Trophoblast cell (in vitro differentiated cells and primary cell): ENCODE measurements at regions not wholly inside any gene's neighbourhood (a gene's known extent, or its start where the extent isn't known, plus 50 kb on each side); places are given as distances from the start of the nearest gene placed in this dataset.

ENCODE experiments used
- DNase-seq, 2 donors: peaks; one replicate each; pipeline ENCODE4 v3.0.0-alpha.2; 2016
- H2AFZ ChIP-seq: 2 replicates; pipeline ENCODE4 v1.6.1; 2013; ENCODE audit warnings: low read length, moderate library complexity, mild to moderate bottlenecking; ENCODE audit not compliant: insufficient read depth, poor library complexity
- H2AK5ac ChIP-seq: 2 replicates; pipeline ENCODE4 v1.6.1; 2013; ENCODE audit warnings: mild to moderate bottlenecking, low read length
- H2BK120ac ChIP-seq: 2 replicates; pipeline ENCODE4 v1.6.1; 2013; ENCODE audit warnings: low read length, mild to moderate bottlenecking, moderate library complexity; ENCODE audit not compliant: insufficient read depth, poor library complexity
- H2BK12ac ChIP-seq: 2 replicates; pipeline ENCODE4 v1.6.1; 2013; ENCODE audit warnings: mild to moderate bottlenecking, low read length, moderate library complexity
- H2BK5ac ChIP-seq: 2 replicates; pipeline ENCODE4 v1.6.1; 2013; ENCODE audit warnings: low read length, low read depth, moderate library complexity, mild to moderate bottlenecking; ENCODE audit not compliant: poor library complexity
- H3K14ac ChIP-seq: 2 replicates; pipeline ENCODE4 v1.6.1; 2013; ENCODE audit warnings: mild to moderate bottlenecking, low read length
- H3K18ac ChIP-seq: 2 replicates; pipeline ENCODE4 v1.6.1; 2013; ENCODE audit warnings: mild to moderate bottlenecking, low read length
- H3K23ac ChIP-seq: 2 replicates; pipeline ENCODE4 v1.6.1; 2013; ENCODE audit warnings: low read length
- H3K27ac ChIP-seq: 2 replicates; pipeline ENCODE4 v1.5.1; 2013; ENCODE audit warnings: low read depth, mild to moderate bottlenecking, inconsistent platforms, low read length, moderate library complexity
- H3K27me3 ChIP-seq: 2 replicates; pipeline ENCODE4 v1.6.1; 2013; ENCODE audit warnings: inconsistent platforms, mild to moderate bottlenecking, low read length, moderate library complexity; ENCODE audit not compliant: insufficient read depth
- H3K36me3 ChIP-seq, 2 experiments: 1 replicate in 1 of 2; 2 replicates in 1 of 2; pipeline ENCODE4 v1.6.1; 2013; ENCODE audit warnings: low read length in 2 of 2, mild to moderate bottlenecking in 2 of 2, moderate library complexity in 1 of 2; ENCODE audit not compliant: insufficient read depth in 2 of 2, control insufficient read depth in 1 of 2
- H3K4ac ChIP-seq: 2 replicates; pipeline ENCODE4 v1.6.1; 2013; ENCODE audit warnings: low read depth, mild to moderate bottlenecking, low read length, moderate library complexity
- H3K4me1 ChIP-seq, 2 experiments: 1 replicate in 1 of 2; 2 replicates in 1 of 2; pipeline ENCODE4 v1.6.1; 2013; ENCODE audit warnings: low read length in 2 of 2, mild to moderate bottlenecking in 2 of 2, moderate library complexity in 1 of 2; ENCODE audit not compliant: insufficient read depth in 2 of 2, control insufficient read depth in 1 of 2
- H3K4me2 ChIP-seq: 2 replicates; pipeline ENCODE4 v1.6.1; 2013; ENCODE audit warnings: inconsistent platforms, mild to moderate bottlenecking, low read length, moderate library complexity
- H3K4me3 ChIP-seq: 2 replicates; pipeline ENCODE4 v1.5.1; 2013; ENCODE audit warnings: mild to moderate bottlenecking, low read depth, low read length, inconsistent platforms
- H3K79me1 ChIP-seq: one replicate; pipeline ENCODE4 v1.6.1; 2013; ENCODE audit warnings: low read length
- H3K79me2 ChIP-seq: 2 replicates; pipeline ENCODE4 v1.6.1; 2013; ENCODE audit warnings: low read length, mild to moderate bottlenecking; ENCODE audit not compliant: control insufficient read depth, insufficient read depth, poor library complexity
- H3K9ac ChIP-seq: 2 replicates; pipeline ENCODE4 v1.6.1; 2013; ENCODE audit warnings: mild to moderate bottlenecking, low read length
- H3K9me3 ChIP-seq: 2 replicates; pipeline ENCODE4 v1.6.1; 2013; ENCODE audit warnings: low read depth, mild to moderate bottlenecking, control low read depth, inconsistent platforms, low read length; ENCODE audit not compliant: insufficient read depth
- H4K12ac ChIP-seq: 2 replicates; pipeline ENCODE4 v1.6.1; 2013; ENCODE audit warnings: low read depth, mild to moderate bottlenecking, low read length, moderate library complexity
- H4K8ac ChIP-seq: 2 replicates; pipeline ENCODE4 v1.6.1; 2013; ENCODE audit warnings: low read depth, mild to moderate bottlenecking, low read length, moderate library complexity
- H4K91ac ChIP-seq: one replicate; pipeline ENCODE4 v1.6.1; 2013; ENCODE audit warnings: low read depth, mild to moderate bottlenecking, low read length, moderate library complexity
- WGBS: extraction: QIAGEN DNeasy Blood & Tissue Kit; methylation state at CpG from one replicate; pipeline ENCODE4 v1.1.7; 2013; ENCODE audit warnings: missing lambda C conversion rate; ENCODE audit not compliant: insufficient read length, insufficient coverage; ENCODE audit errors: extremely low coverage; 5-methylcytosine and 5-hydroxymethylcytosine counted together

GRCh38 chr10:2906974-2907373 lies 160.4 kb upstream of the PFKP start:
- Histone ChIP-seq H2BK120ac (no peak overlapping the region), H3K36me3 (no peaks in the 10 kb centered on the region), H3K27me3 (no peaks in the 10 kb centered on the region), H3K23ac (no peak overlapping the region), H2AK5ac (no peak overlapping the region), H3K4ac (no peak overlapping the region), H3K4me1 (no peaks in the 10 kb centered on the region), H2AFZ (no peak overlapping the region), H3K9me3 (peaks cover 2% of the 10 kb centered on the region), H3K79me2 (no peaks in the 10 kb centered on the region), H3K18ac (no peak overlapping the region), H2BK5ac (no peak overlapping the region), H3K27ac (no peak overlapping the region), H3K14ac (no peak overlapping the region), H3K79me1 (no peaks in the 10 kb centered on the region), H3K9ac (no peak overlapping the region), H3K4me3 (no peak overlapping the region), H3K4me2 (no peak overlapping the region), H4K12ac (no peak overlapping the region), H4K8ac (no peak overlapping the region), H4K91ac (no peak overlapping the region), H2BK12ac (no peak overlapping the region)
- 100% methylated on average over 1 of the region's 2 CpGs for WGBS
- no peak for DNase-seq

- Histone ChIP-seq H2BK12ac (no peak overlapping the region), H3K27ac (no peak overlapping the region), H2BK5ac (no peak overlapping the region), H4K8ac (no peak overlapping the region), H3K79me1 (no peaks in the 10 kb centered on the region), H3K9ac (no peak overlapping the region), H3K4me3 (peak overlapping the region; percentile 10), H4K91ac (no peak overlapping the region), H3K4ac (no peak overlapping the region), H4K12ac (no peak overlapping the region), H3K23ac (no peak overlapping the region), H3K14ac (no peak overlapping the region), H3K36me3 (no peaks in the 10 kb centered on the region), H3K18ac (no peak overlapping the region), H3K79me2 (no peaks in the 10 kb centered on the region), H3K4me2 (no peak overlapping the region), H3K27me3 (no peaks in the 10 kb centered on the region), H2BK120ac (no peak overlapping the region), H3K9me3 (peaks cover 2% of the 10 kb centered on the region), H2AK5ac (no peak overlapping the region), H3K4me1 (no peaks in the 10 kb centered on the region), H2AFZ (no peak overlapping the region)
- WGBS: no CpG with 5 or more reads among the region's 9 CpGs
- DNase-seq: no peak
Measured at GRCh38 chr10:2905851-2906250, 161.5 kb upstream of the PFKP start.

GRCh38 chr10:2900530-2900929 lies 166.8 kb upstream of the PFKP start:
- Histone ChIP-seq H2AK5ac (no peak overlapping the region), H3K14ac (no peak overlapping the region), H3K27ac (no peak overlapping the region), H3K9ac (no peak overlapping the region), H4K8ac (no peak overlapping the region), H2BK12ac (no peak overlapping the region), H2AFZ (no peak overlapping the region), H3K4me2 (no peak overlapping the region), H4K12ac (no peak overlapping the region), H3K27me3 (no peaks in the 10 kb centered on the region), H2BK120ac (no peak overlapping the region), H3K23ac (peak overlapping the region; percentile 48), H3K18ac (no peak overlapping the region), H3K36me3 (no peaks in the 10 kb centered on the region), H3K9me3 (no peaks in the 10 kb centered on the region), H4K91ac (no peak overlapping the region), H3K4me3 (no peak overlapping the region), H3K4ac (no peak overlapping the region), H2BK5ac (no peak overlapping the region), H3K79me2 (no peaks in the 10 kb centered on the region), H3K79me1 (no peaks in the 10 kb centered on the region), H3K4me1 (peaks cover 0 to 2% of the 10 kb centered on the region in 2 experiments)
- no peak for DNase-seq
- no CpG with 5 or more reads among the region's 6 CpGs for WGBS

GRCh38 chr10:2899246-2899951 lies 167.9 kb upstream of the PFKP start:
- Histone ChIP-seq H3K9me3 (no peaks in the 10 kb centered on the region), H2AFZ (no peak overlapping the region), H2BK5ac (no peak overlapping the region), H3K79me2 (no peaks in the 10 kb centered on the region), H2AK5ac (no peak overlapping the region), H3K4me2 (no peak overlapping the region), H3K4ac (no peak overlapping the region), H3K4me3 (no peak overlapping the region), H3K18ac (no peak overlapping the region), H3K4me1 (peaks cover 0 to 2% of the 10 kb centered on the region in 2 experiments), H4K8ac (no peak overlapping the region), H4K91ac (no peak overlapping the region), H3K14ac (no peak overlapping the region), H2BK12ac (no peak overlapping the region), H3K27me3 (no peaks in the 10 kb centered on the region), H4K12ac (no peak overlapping the region), H2BK120ac (no peak overlapping the region), H3K36me3 (no peaks in the 10 kb centered on the region), H3K23ac (no peak overlapping the region), H3K9ac (no peak overlapping the region), H3K27ac (no peak overlapping the region), H3K79me1 (no peaks in the 10 kb centered on the region)
- no CpG with 5 or more reads among the region's 19 CpGs for WGBS
- no peak for DNase-seq
